ENCODE measurements at regions not wholly inside any gene's neighbourhood (a gene's known extent, or its start where the extent isn't known, plus 50 kb on each side); places are given as distances from the start of the nearest gene placed in this dataset.
A peak's percentile ranks its signal among the peaks of the same experiment; 100 is the strongest.
"Not testable (repeated sequence)": the region's sequence is repeated elsewhere in the genome, so short reads cannot be mapped to it uniquely, and the experiment has no call there.

DNA sequence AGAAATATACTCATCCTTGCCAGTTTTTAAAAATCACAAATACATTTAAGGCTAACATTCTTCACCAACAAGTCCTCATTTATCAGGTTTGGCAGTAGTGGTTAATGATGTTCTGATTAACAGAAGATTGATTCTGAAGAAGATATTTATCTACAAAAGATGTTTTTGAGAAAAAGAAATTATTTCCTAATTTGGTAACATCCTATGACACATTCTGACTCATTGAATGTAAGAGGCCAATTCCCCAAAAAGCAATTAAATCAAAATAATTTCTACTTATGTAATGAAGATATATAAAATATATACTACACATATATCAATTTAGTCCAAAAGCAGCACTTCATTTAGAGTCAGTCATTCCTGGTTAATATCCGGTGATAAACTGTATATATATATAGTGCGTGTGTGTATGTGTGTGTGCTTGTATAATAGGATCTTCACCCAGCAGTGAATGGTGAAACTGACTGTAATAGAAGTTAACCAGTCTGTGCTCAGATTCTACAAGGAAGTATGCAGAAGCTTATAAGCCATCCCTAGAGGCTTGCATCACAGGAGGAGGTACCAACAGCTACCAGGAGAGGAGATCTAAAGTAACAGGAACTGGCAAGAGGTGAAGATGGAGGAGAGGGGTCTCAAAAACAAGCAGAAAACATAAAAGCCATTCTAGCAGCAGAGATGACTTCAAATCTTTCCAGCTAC lies 82.9 kb upstream of the MARCKS start:
- Histone ChIP-seq H3K4me2 (ENCODE audit: low read depth, low read length, poor library complexity, severe bottlenecking) (no peak overlapping the region), H3K9ac (ENCODE audit: low read length) (no peak overlapping the region), H2AFZ (ENCODE audit: low read length) (no peak overlapping the region), H3K27me3 (ENCODE audit: low read length) (no peaks in the 10 kb centered on the region), H3K9me3 (ENCODE audit: low read length) (no peaks in the 10 kb centered on the region), H4K20me1 (ENCODE audit: insufficient read depth, low read depth, low read length) (no peaks in the 10 kb centered on the region), H3K9me2 (replicated peaks; ENCODE audit: insufficient read depth, low read length) (no peaks in the 10 kb centered on the region), H3K27ac (ENCODE audit: low read length) (no peak overlapping the region), H3K4me3 (ENCODE audit: low read length) (no peak overlapping the region), H3K79me2 (ENCODE audit: low read length) (no peaks in the 10 kb centered on the region), H3K36me3 (ENCODE audit: insufficient read depth, low read length) (no peaks in the 10 kb centered on the region), H3K4me1 (ENCODE audit: low read length) (no peaks in the 10 kb centered on the region)
- peak; percentile 44 for DNase-seq

DNA sequence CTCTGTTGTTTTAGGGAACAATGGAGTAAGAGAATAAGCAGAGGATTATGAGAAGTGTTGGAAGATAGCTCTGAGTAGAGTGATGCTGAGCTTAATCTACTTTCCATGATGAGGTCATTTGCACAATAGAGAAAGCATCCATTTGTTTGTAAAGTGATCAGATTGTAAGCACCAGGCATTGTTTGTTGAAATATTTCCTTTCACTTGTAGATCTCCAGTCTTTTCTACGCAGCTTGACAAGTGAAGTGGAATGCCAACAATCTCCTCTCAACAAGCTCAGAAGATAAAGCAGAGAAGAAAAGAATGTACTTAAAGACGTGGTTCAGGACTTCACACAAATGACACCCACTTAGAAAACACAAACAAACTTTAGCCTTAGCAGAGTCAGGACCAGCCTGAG lies 80.1 kb upstream of the MARCKS start:
- Histone ChIP-seq H3K9ac (ENCODE audit: low read length) (no peak overlapping the region), H3K36me3 (ENCODE audit: insufficient read depth, low read length) (no peaks in the 10 kb centered on the region), H4K20me1 (ENCODE audit: insufficient read depth, low read depth, low read length) (no peaks in the 10 kb centered on the region), H3K4me2 (ENCODE audit: low read depth, low read length, poor library complexity, severe bottlenecking) (no peak overlapping the region), H3K79me2 (ENCODE audit: low read length) (no peaks in the 10 kb centered on the region), H2AFZ (ENCODE audit: low read length) (no peak overlapping the region), H3K4me1 (ENCODE audit: low read length) (no peaks in the 10 kb centered on the region), H3K27ac (ENCODE audit: low read length) (no peak overlapping the region), H3K9me2 (replicated peaks; ENCODE audit: insufficient read depth, low read length) (no peaks in the 10 kb centered on the region), H3K9me3 (ENCODE audit: low read length) (no peaks in the 10 kb centered on the region), H3K4me3 (ENCODE audit: low read length) (no peak overlapping the region), H3K27me3 (ENCODE audit: low read length) (no peaks in the 10 kb centered on the region)
- no peak for DNase-seq

DNA sequence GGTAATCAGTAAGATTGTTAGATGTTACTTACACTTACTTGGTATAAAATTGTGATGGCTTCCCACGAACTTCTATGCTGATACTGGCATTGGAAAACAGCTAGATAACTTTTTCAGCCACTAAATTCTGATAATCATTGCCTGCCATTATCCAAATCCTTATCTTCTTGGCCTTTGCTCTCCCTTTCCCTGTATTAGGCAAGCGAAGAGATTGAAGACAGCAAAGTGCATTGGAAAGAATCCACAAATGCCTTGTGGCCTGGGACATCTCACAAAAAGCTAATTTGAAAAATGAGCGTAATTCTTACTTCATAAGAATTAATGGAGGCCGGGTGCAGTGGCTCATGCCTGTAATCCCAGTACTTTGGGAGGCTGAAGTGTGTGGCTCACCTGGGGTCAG lies 79.5 kb upstream of the MARCKS start:
- Histone ChIP-seq H4K20me1 (ENCODE audit: insufficient read depth, low read depth, low read length) (no peaks in the 10 kb centered on the region), H3K4me2 (ENCODE audit: low read depth, low read length, poor library complexity, severe bottlenecking) (no peak overlapping the region), H3K9me3 (ENCODE audit: low read length) (no peaks in the 10 kb centered on the region), H3K9ac (ENCODE audit: low read length) (no peak overlapping the region), H3K27ac (ENCODE audit: low read length) (no peak overlapping the region), H3K79me2 (ENCODE audit: low read length) (no peaks in the 10 kb centered on the region), H3K27me3 (ENCODE audit: low read length) (no peaks in the 10 kb centered on the region), H3K4me1 (ENCODE audit: low read length) (no peaks in the 10 kb centered on the region), H3K4me3 (ENCODE audit: low read length) (no peak overlapping the region), H2AFZ (ENCODE audit: low read length) (no peak overlapping the region), H3K9me2 (replicated peaks; ENCODE audit: insufficient read depth, low read length) (no peaks in the 10 kb centered on the region), H3K36me3 (ENCODE audit: insufficient read depth, low read length) (no peaks in the 10 kb centered on the region)
- DNase-seq = no peak

DNA sequence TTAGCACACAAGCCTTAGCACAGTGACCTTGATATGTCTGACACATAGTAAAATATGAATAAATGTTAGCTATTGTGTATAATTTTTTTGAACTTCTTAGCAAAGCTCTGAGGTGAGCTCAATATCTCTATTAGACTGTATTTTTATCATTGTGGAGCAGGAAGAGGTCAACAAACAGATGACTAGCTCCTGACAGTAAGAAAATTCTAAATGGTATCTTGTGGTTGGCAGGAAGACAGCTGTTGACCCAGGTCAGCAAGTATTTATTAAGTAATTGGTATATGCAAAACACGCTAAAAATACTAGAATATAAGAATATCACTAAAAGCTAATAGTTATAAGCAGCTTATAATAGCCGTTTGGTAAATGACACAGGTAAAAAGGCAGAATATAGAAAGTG lies 77.5 kb upstream of the MARCKS start:
- Histone ChIP-seq H3K9ac (ENCODE audit: low read length) (no peak overlapping the region), H3K36me3 (ENCODE audit: insufficient read depth, low read length) (no peaks in the 10 kb centered on the region), H3K4me1 (ENCODE audit: low read length) (no peaks in the 10 kb centered on the region), H4K20me1 (ENCODE audit: insufficient read depth, low read depth, low read length) (no peaks in the 10 kb centered on the region), H3K4me2 (ENCODE audit: low read depth, low read length, poor library complexity, severe bottlenecking) (no peak overlapping the region), H3K27me3 (ENCODE audit: low read length) (no peaks in the 10 kb centered on the region), H3K9me2 (replicated peaks; ENCODE audit: insufficient read depth, low read length) (no peaks in the 10 kb centered on the region), H2AFZ (ENCODE audit: low read length) (no peak overlapping the region), H3K4me3 (ENCODE audit: low read length) (no peak overlapping the region), H3K27ac (ENCODE audit: low read length) (no peak overlapping the region), H3K79me2 (ENCODE audit: low read length) (no peaks in the 10 kb centered on the region), H3K9me3 (ENCODE audit: low read length) (no peaks in the 10 kb centered on the region)
- DNase-seq = no peak

DNA sequence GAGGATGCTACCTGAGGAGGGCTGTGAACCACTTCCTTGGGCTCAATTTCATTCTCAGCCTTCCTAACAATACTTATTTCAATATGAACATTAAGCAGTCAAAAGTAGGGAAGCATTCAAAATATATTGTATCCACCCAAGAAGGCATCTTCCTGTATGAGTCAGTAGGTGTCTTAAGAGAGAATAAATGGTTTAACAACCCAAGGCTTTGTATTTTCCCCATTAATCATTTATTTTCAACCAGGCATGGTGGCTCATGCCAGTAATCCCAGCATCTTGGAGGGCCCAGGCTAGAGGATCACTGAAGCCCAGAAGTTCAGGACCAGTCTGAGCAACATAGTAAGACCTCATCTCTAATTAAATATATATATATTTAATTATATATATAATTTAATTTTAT lies 74.5 kb upstream of the MARCKS start:
- Histone ChIP-seq H3K79me2 (ENCODE audit: low read length) (no peaks in the 10 kb centered on the region), H3K9me2 (replicated peaks; ENCODE audit: insufficient read depth, low read length) (no peaks in the 10 kb centered on the region), H3K9ac (ENCODE audit: low read length) (no peak overlapping the region), H3K4me1 (ENCODE audit: low read length) (no peaks in the 10 kb centered on the region), H3K9me3 (ENCODE audit: low read length) (no peaks in the 10 kb centered on the region), H3K27me3 (ENCODE audit: low read length) (no peaks in the 10 kb centered on the region), H2AFZ (ENCODE audit: low read length) (no peak overlapping the region), H4K20me1 (ENCODE audit: insufficient read depth, low read depth, low read length) (no peaks in the 10 kb centered on the region), H3K27ac (ENCODE audit: low read length) (no peak overlapping the region), H3K4me3 (ENCODE audit: low read length) (no peak overlapping the region), H3K36me3 (ENCODE audit: insufficient read depth, low read length) (no peaks in the 10 kb centered on the region), H3K4me2 (ENCODE audit: low read depth, low read length, poor library complexity, severe bottlenecking) (no peak overlapping the region)
- no peak for DNase-seq

DNA sequence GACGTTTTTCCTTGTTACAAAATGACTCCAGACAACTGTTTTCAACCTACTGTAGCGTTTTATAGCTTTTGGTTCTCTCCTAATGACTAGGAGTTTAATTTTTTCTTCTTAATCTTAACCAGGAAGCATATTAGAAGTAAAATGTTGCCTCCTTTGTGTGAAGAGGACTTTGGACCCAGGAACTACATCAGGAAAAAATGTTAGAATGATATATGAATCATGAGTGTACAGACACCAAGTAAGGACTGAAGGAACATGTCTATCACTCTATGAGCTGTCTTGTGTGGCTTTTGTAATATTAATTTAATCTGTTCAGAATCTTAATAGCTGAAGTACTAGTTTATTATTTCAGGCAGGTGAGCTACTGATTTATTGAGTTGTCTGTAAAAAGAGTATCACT lies 71.0 kb upstream of the MARCKS start:
- H3K4me1 ChIP-seq (ENCODE audit: low read length) = no peaks in the 10 kb centered on the region
- no peaks in the 10 kb centered on the region for H3K9me2 ChIP-seq (replicated peaks; ENCODE audit: insufficient read depth, low read length)
- H4K20me1 ChIP-seq (ENCODE audit: insufficient read depth, low read depth, low read length) = no peaks in the 10 kb centered on the region
- DNase-seq = no peak
- H3K36me3 ChIP-seq (ENCODE audit: insufficient read depth, low read length) = no peaks in the 10 kb centered on the region
- H3K9me3 ChIP-seq (ENCODE audit: low read length) = no peaks in the 10 kb centered on the region
- H3K4me2 ChIP-seq (ENCODE audit: low read depth, low read length, poor library complexity, severe bottlenecking) = no peak overlapping the region
- no peaks in the 10 kb centered on the region for H3K27me3 ChIP-seq (ENCODE audit: low read length)
- no peak overlapping the region for H3K27ac ChIP-seq (ENCODE audit: low read length)
- H2AFZ ChIP-seq (ENCODE audit: low read length) = no peak overlapping the region
- H3K79me2 ChIP-seq (ENCODE audit: low read length) = no peaks in the 10 kb centered on the region
- no peak overlapping the region for H3K4me3 ChIP-seq (ENCODE audit: low read length)
- H3K9ac ChIP-seq (ENCODE audit: low read length) = no peak overlapping the region

DNA sequence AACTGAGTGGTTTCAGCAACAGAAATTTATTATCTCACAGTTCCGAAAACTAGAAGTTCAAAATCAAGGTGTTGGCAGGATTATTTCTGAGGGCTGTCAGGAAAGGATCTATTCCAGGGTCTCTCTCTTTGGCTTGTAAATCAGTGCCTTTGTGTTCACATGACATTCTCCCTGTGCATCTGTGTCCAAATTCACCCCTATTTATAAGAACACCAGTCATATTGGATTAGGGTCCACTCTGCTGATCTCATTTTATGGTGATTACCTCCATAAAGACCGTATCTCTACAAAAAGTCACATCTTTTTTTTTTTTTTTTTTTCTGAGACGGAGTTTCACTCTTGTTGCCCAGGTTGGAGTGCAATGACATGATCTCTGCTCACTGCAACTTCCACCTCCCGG lies 68.6 kb upstream of the MARCKS start:
- no peaks in the 10 kb centered on the region for H3K9me3 ChIP-seq (ENCODE audit: low read length)
- DNase-seq = no peak
- H3K4me1 ChIP-seq (ENCODE audit: low read length) = no peaks in the 10 kb centered on the region
- no peak overlapping the region for H3K27ac ChIP-seq (ENCODE audit: low read length)
- no peak overlapping the region for H2AFZ ChIP-seq (ENCODE audit: low read length)
- H3K9me2 ChIP-seq (replicated peaks; ENCODE audit: insufficient read depth, low read length) = no peaks in the 10 kb centered on the region
- no peak overlapping the region for H3K4me3 ChIP-seq (ENCODE audit: low read length)
- H3K27me3 ChIP-seq (ENCODE audit: low read length) = no peaks in the 10 kb centered on the region
- H3K36me3 ChIP-seq (ENCODE audit: insufficient read depth, low read length) = no peaks in the 10 kb centered on the region
- no peaks in the 10 kb centered on the region for H4K20me1 ChIP-seq (ENCODE audit: insufficient read depth, low read depth, low read length)
- H3K4me2 ChIP-seq (ENCODE audit: low read depth, low read length, poor library complexity, severe bottlenecking) = no peak overlapping the region
- H3K9ac ChIP-seq (ENCODE audit: low read length) = no peak overlapping the region
- no peaks in the 10 kb centered on the region for H3K79me2 ChIP-seq (ENCODE audit: low read length)

DNA sequence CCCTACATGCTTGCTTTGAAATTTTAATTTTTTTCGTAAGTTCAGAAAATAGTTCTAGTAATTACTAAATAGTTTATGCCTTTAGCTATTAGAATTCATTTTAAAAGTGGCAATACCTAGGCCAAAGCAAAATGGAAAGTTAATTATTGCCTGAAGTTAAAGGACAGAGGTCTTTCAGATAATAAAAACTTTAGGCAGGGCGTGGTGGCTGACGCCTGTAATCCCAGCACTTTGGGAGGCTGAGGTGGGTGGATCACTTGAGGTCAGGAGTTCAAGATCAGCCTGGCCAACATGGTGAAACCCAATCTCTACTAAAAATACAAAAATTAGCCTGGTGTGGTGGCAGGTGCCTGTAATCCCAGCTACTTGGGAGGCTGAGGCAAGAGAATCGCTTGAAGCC lies 65.9 kb upstream of the MARCKS start:
- H3K36me3 ChIP-seq (ENCODE audit: insufficient read depth, low read length); H3K79me2 ChIP-seq (ENCODE audit: low read length); H3K9ac ChIP-seq (ENCODE audit: low read length); H3K4me1 ChIP-seq (ENCODE audit: low read length); H3K9me3 ChIP-seq (ENCODE audit: low read length); DNase-seq; H3K4me2 ChIP-seq (ENCODE audit: low read depth, low read length, poor library complexity, severe bottlenecking); H3K27me3 ChIP-seq (ENCODE audit: low read length); H3K9me2 ChIP-seq (replicated peaks; ENCODE audit: insufficient read depth, low read length); H3K27ac ChIP-seq (ENCODE audit: low read length); H2AFZ ChIP-seq (ENCODE audit: low read length); H4K20me1 ChIP-seq (ENCODE audit: insufficient read depth, low read depth, low read length); H3K4me3 ChIP-seq (ENCODE audit: low read length): not testable (repeated sequence)

DNA sequence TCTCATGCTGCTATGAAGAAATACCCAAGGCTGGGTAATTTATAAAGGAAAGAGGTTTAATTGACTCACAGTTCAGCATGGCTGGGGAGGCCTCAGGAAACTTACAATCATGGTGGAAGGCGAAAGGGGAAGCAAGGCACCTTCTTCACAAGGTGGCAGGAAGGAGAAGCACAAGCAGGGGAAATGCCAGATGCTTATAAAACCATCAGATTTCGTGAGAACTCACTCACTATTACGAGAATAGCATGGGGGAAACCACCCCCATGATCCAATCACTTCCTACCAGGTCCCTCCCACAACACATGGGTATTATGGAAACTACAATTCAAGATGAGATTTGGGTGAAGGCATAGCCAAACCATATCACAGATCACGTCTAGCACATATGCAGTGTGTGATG lies 61.8 kb upstream of the MARCKS start:
- not testable (repeated sequence) for H3K9ac ChIP-seq (ENCODE audit: low read length); H3K4me3 ChIP-seq (ENCODE audit: low read length)

More for the DNA sequence above, 61.8 kb upstream of the MARCKS start:
- not testable (repeated sequence) for H2AFZ ChIP-seq (ENCODE audit: low read length); H3K4me2 ChIP-seq (ENCODE audit: low read depth, low read length, poor library complexity, severe bottlenecking); H3K4me1 ChIP-seq (ENCODE audit: low read length); H3K27me3 ChIP-seq (ENCODE audit: low read length); H3K9me2 ChIP-seq (replicated peaks; ENCODE audit: insufficient read depth, low read length); H3K79me2 ChIP-seq (ENCODE audit: low read length); H3K27ac ChIP-seq (ENCODE audit: low read length); H3K36me3 ChIP-seq (ENCODE audit: insufficient read depth, low read length); DNase-seq; H4K20me1 ChIP-seq (ENCODE audit: insufficient read depth, low read depth, low read length); H3K9me3 ChIP-seq (ENCODE audit: low read length)

Data from Karpas-422 (cell line).